Testis (tissue), 2 donors: ENCODE measurements at regions not wholly inside any gene's neighbourhood (a gene's known extent, or its start where the extent isn't known, plus 50 kb on each side); places are given as distances from the start of the nearest gene placed in this dataset.

Experiments used
- DNase-seq: peaks from one replicate; pipeline ENCODE4 v3.0.0-alpha.2; 2019
- H3K27ac ChIP-seq, 2 donors: fragments of 200-600 bp; sonication (generic); one replicate each; pipeline ENCODE4 v1.5.1; 2019
- H3K27me3 ChIP-seq: fragments of 200-600 bp; sonication (generic); one replicate; pipeline ENCODE4 v1.5.1; 2019
- H3K36me3 ChIP-seq: fragments of 200-600 bp; sonication (generic); one replicate; pipeline ENCODE4 v1.5.1; 2017; ENCODE audit warnings: low read depth; ENCODE audit errors: missing control alignments
- H3K4me1 ChIP-seq: fragments of 200-600 bp; sonication (generic); one replicate; pipeline ENCODE4 v1.5.1; 2019
- H3K4me3 ChIP-seq, 2 donors: fragments of 200-600 bp; sonication (generic); one replicate each; pipeline ENCODE4 v1.5.1; 2017 to 2019
- H3K9me3 ChIP-seq: fragments of 200-600 bp; sonication (generic); one replicate; pipeline ENCODE4 v1.5.1; 2017
- CTCF ChIP-seq, 3 experiments: fragments of 450-650 bp in 2 of 3; fragments of 200-600 bp in 1 of 3; sonication (generic) in 1 of 3; IDR thresholded peaks; one replicate each; pipeline ENCODE4 v1.5.1; 2016 to 2019; ENCODE audit warnings: antibody characterized with exemption in 3 of 3, mild to moderate bottlenecking in 2 of 3, moderate library complexity in 1 of 3
- POLR2A ChIP-seq: fragments of 450-650 bp; IDR thresholded peaks from one replicate; pipeline ENCODE4 v1.6.1; 2017; ENCODE audit warnings: antibody characterized with exemption, mild to moderate bottlenecking, moderate library complexity
- WGBS, 2 donors: methylation state at CpG; one replicate each; pipeline ENCODE4 v1.1.5; 2018; 5-methylcytosine and 5-hydroxymethylcytosine counted together
- intact Hi-C: fragments of 100-400 bp; cut with DNase I; formaldehyde crosslinking; loops from one replicate; pipeline ENCODE4 v1.15.1; 2023; ENCODE audit warnings: low total_unique reads

DNA sequence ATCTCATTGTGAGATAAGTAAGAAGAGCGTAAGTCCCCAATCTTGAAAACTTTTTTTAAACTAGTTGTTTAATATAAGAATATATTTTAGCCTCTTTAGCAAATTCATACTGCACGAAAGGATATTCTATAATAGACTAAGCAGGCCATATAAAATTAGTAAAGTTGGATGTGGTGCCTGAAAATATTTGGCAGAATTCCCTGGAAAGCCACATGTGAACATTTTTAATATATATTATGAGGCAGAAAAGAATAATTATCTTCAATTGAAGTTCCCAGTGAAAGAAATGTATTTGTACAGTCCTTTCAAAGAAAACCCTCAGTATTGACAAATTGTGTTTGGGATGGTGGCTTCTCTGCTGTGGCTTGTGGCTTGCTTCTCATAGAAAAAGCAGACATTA lies 237.5 kb upstream of the JAG1 start:
- DNase-seq = no peak
- Histone ChIP-seq H3K4me3 (no peak overlapping the region), H3K27ac (peak overlapping the region in 1 of 2 donors; percentile 60), H3K4me1 (no peaks in the 10 kb centered on the region), H3K9me3 (no peaks in the 10 kb centered on the region), H3K27me3 (no peaks in the 10 kb centered on the region), H3K36me3 (no peaks in the 10 kb centered on the region)
- no peak for TF ChIP-seq POLR2A
- TF ChIP-seq CTCF (IDR thresholded peaks at IDR 0.05) = no peak
- intact Hi-C loops = no loop called here
- WGBS, 2 donors = 63 to 70% methylated on average over 2 of the region's 2 CpGs

DNA sequence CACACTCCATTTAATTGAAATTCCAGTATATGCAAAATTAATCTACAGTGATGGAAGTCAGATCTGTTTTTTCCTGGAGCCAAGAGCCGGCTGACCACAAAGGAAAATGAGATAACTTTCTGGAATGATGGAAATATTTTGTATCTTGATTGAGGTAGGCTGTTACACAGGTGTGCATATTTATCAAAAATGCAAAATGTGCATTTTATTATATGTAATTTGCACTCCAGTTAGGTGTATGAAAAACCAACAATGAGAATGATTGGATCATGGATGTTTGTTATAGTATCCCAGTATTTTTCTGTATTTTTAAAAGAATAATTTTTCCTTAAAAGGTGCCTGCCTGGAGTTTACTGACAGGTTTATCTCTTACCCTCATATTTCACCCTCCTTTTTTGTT lies 242.0 kb upstream of the JAG1 start:
- intact Hi-C loops = no loop called here

GRCh38 chr20:10916312-10916711 lies 242.5 kb upstream of the JAG1 start:
- Histone ChIP-seq H3K27me3 (no peaks in the 10 kb centered on the region), H3K4me1 (no peaks in the 10 kb centered on the region), H3K9me3 (no peaks in the 10 kb centered on the region), H3K36me3 (no peaks in the 10 kb centered on the region), H3K4me3 (no peak overlapping the region), H3K27ac (no peak overlapping the region)
- TF ChIP-seq CTCF (IDR thresholded peaks at IDR 0.05) (no peak), POLR2A (no peak)
- intact Hi-C loops = no loop called here
- no peak for DNase-seq
- WGBS, 2 donors = 77 to 84% methylated on average over 1 of the region's 1 CpG

More for the DNA sequence above, 242.0 kb upstream of the JAG1 start:
- Histone ChIP-seq H3K9me3 (no peaks in the 10 kb centered on the region), H3K4me3 (no peak overlapping the region), H3K27ac (no peak overlapping the region), H3K27me3 (no peaks in the 10 kb centered on the region), H3K4me1 (no peaks in the 10 kb centered on the region), H3K36me3 (no peaks in the 10 kb centered on the region)
- DNase-seq = no peak
- WGBS, 2 donors = 63 to 72% methylated on average over 1 of the region's 1 CpG
- TF ChIP-seq CTCF (IDR thresholded peaks at IDR 0.05) = no peak
- no peak for TF ChIP-seq POLR2A

GRCh38 chr20:10917826-10918225 lies 244.0 kb upstream of the JAG1 start:
- no peaks in the 10 kb centered on the region for H3K4me1 ChIP-seq
- no peak for DNase-seq
- H3K9me3 ChIP-seq = no peaks in the 10 kb centered on the region
- H3K4me3 ChIP-seq = no peak overlapping the region
- intact Hi-C loops = no loop called here
- no peaks in the 10 kb centered on the region for H3K36me3 ChIP-seq
- TF ChIP-seq CTCF (IDR thresholded peaks at IDR 0.05) (no peak), POLR2A (no peak)
- no peaks in the 10 kb centered on the region for H3K27me3 ChIP-seq
- WGBS, 2 donors = 97 to 98% methylated on average over 5 of the region's 5 CpGs
- H3K27ac ChIP-seq = no peak overlapping the region

- H3K36me3 ChIP-seq = no peaks in the 10 kb centered on the region
- DNase-seq = no peak
- no peak overlapping the region for H3K27ac ChIP-seq
- TF ChIP-seq POLR2A (no peak), CTCF (IDR thresholded peaks at IDR 0.05) (no peak)
- 45 to 61% methylated on average over 6 of the region's 6 CpGs for WGBS, 2 donors
- intact Hi-C loops = no loop called here
- H3K4me3 ChIP-seq = no peak overlapping the region
- no peaks in the 10 kb centered on the region for H3K4me1 ChIP-seq
- no peaks in the 10 kb centered on the region for H3K9me3 ChIP-seq
- no peaks in the 10 kb centered on the region for H3K27me3 ChIP-seq
Measured at GRCh38 chr20:10919396-10920140, 245.8 kb upstream of the JAG1 start.
